ENCODE measurements at regions not wholly inside any gene's neighbourhood (a gene's known extent, or its start where the extent isn't known, plus 50 kb on each side); places are given as distances from the start of the nearest gene placed in this dataset.

DNA sequence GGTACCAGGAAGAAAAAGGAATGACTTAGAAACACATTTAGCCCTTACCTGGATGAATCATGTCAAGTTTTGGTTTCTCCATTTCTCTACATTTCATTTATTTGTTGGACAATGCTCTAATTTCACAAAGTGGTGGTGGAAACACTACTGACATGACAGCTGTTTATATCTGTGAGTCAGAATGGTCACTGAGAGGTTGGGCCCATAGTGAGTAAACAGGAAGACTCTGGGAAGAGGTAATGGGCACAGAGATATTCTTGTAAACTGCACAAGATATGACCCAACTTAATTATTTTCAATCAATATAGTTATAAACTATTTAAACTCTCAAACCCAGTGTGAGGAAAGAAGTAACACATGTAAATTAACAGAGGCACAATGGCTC, 176.3 kb upstream of the MEOX2 start:
- Histone ChIP-seq H3K4me3 (no peak overlapping the region), H2AFZ (no peak overlapping the region), H3F3A (replicated peaks; ENCODE audit: low read depth) (no peaks in the 10 kb centered on the region), H3K27me3 (ENCODE audit: insufficient read depth) (no peaks in the 10 kb centered on the region), H3K9me2 (ENCODE audit: insufficient read depth) (peaks cover 6% of the 10 kb centered on the region; the same call in 1 of the 2 replicates), H3K4me1 (ENCODE audit: insufficient read depth) (peaks cover 12% of the 10 kb centered on the region; the same call in 1 of the 2 replicates), H3K4me2 (no peak overlapping the region), H4K20me1 (replicated peaks; ENCODE audit: insufficient read depth) (no peaks in the 10 kb centered on the region), H3K79me2 (replicated peaks; ENCODE audit: insufficient read depth) (no peaks in the 10 kb centered on the region), H3K36me3 (ENCODE audit: insufficient read depth) (no peaks in the 10 kb centered on the region), H3K27ac (ENCODE audit: low read depth) (no peak overlapping the region)
- Mint-ChIP-seq H3K36me3 (ENCODE audit: low read depth) (no peaks in the 10 kb centered on the region), H3K27me3 (ENCODE audit: insufficient read depth, low read depth, poor library complexity) (no peaks in the 10 kb centered on the region), H3K4me1 (peaks cover 7% of the 10 kb centered on the region), H3K27ac (no peak overlapping the region), H3K9me3 (peaks cover 3% of the 10 kb centered on the region; the same call in 2 of the 3 replicates), H3K4me3 (no peak overlapping the region)
- ATAC-seq (no peak), DNase-seq (ENCODE audit: low spot score) (no peak)
- TF ChIP-seq STAT1 (IDR thresholded peaks at IDR 0.05; ENCODE audit: unreplicated experiment) (no peak), ZNF114 (CRISPR knock-in tag; IDR thresholded peaks at IDR 0.05) (no peak), ZNF331 (CRISPR knock-in tag; IDR thresholded peaks at IDR 0.05; ENCODE audit: low read depth) (no peak)
- TF ChIP-seq, protein P1, sequence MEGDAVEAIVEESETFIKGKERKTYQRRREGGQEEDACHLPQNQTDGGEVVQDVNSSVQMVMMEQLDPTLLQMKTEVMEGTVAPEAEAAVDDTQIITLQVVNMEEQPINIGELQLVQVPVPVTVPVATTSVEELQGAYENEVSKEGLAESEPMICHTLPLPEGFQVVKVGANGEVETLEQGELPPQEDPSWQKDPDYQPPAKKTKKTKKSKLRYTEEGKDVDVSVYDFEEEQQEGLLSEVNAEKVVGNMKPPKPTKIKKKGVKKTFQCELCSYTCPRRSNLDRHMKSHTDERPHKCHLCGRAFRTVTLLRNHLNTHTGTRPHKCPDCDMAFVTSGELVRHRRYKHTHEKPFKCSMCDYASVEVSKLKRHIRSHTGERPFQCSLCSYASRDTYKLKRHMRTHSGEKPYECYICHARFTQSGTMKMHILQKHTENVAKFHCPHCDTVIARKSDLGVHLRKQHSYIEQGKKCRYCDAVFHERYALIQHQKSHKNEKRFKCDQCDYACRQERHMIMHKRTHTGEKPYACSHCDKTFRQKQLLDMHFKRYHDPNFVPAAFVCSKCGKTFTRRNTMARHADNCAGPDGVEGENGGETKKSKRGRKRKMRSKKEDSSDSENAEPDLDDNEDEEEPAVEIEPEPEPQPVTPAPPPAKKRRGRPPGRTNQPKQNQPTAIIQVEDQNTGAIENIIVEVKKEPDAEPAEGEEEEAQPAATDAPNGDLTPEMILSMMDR (conservative IDR thresholded peaks at IDR 0.05; ENCODE audit: low read depth in 2 of 2), result no peak
- TF ChIP-seq, protein P2, sequence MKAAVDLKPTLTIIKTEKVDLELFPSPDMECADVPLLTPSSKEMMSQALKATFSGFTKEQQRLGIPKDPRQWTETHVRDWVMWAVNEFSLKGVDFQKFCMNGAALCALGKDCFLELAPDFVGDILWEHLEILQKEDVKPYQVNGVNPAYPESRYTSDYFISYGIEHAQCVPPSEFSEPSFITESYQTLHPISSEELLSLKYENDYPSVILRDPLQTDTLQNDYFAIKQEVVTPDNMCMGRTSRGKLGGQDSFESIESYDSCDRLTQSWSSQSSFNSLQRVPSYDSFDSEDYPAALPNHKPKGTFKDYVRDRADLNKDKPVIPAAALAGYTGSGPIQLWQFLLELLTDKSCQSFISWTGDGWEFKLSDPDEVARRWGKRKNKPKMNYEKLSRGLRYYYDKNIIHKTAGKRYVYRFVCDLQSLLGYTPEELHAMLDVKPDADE (IDR thresholded peaks at IDR 0.05), result no peak
- TF ChIP-seq, protein P3, sequence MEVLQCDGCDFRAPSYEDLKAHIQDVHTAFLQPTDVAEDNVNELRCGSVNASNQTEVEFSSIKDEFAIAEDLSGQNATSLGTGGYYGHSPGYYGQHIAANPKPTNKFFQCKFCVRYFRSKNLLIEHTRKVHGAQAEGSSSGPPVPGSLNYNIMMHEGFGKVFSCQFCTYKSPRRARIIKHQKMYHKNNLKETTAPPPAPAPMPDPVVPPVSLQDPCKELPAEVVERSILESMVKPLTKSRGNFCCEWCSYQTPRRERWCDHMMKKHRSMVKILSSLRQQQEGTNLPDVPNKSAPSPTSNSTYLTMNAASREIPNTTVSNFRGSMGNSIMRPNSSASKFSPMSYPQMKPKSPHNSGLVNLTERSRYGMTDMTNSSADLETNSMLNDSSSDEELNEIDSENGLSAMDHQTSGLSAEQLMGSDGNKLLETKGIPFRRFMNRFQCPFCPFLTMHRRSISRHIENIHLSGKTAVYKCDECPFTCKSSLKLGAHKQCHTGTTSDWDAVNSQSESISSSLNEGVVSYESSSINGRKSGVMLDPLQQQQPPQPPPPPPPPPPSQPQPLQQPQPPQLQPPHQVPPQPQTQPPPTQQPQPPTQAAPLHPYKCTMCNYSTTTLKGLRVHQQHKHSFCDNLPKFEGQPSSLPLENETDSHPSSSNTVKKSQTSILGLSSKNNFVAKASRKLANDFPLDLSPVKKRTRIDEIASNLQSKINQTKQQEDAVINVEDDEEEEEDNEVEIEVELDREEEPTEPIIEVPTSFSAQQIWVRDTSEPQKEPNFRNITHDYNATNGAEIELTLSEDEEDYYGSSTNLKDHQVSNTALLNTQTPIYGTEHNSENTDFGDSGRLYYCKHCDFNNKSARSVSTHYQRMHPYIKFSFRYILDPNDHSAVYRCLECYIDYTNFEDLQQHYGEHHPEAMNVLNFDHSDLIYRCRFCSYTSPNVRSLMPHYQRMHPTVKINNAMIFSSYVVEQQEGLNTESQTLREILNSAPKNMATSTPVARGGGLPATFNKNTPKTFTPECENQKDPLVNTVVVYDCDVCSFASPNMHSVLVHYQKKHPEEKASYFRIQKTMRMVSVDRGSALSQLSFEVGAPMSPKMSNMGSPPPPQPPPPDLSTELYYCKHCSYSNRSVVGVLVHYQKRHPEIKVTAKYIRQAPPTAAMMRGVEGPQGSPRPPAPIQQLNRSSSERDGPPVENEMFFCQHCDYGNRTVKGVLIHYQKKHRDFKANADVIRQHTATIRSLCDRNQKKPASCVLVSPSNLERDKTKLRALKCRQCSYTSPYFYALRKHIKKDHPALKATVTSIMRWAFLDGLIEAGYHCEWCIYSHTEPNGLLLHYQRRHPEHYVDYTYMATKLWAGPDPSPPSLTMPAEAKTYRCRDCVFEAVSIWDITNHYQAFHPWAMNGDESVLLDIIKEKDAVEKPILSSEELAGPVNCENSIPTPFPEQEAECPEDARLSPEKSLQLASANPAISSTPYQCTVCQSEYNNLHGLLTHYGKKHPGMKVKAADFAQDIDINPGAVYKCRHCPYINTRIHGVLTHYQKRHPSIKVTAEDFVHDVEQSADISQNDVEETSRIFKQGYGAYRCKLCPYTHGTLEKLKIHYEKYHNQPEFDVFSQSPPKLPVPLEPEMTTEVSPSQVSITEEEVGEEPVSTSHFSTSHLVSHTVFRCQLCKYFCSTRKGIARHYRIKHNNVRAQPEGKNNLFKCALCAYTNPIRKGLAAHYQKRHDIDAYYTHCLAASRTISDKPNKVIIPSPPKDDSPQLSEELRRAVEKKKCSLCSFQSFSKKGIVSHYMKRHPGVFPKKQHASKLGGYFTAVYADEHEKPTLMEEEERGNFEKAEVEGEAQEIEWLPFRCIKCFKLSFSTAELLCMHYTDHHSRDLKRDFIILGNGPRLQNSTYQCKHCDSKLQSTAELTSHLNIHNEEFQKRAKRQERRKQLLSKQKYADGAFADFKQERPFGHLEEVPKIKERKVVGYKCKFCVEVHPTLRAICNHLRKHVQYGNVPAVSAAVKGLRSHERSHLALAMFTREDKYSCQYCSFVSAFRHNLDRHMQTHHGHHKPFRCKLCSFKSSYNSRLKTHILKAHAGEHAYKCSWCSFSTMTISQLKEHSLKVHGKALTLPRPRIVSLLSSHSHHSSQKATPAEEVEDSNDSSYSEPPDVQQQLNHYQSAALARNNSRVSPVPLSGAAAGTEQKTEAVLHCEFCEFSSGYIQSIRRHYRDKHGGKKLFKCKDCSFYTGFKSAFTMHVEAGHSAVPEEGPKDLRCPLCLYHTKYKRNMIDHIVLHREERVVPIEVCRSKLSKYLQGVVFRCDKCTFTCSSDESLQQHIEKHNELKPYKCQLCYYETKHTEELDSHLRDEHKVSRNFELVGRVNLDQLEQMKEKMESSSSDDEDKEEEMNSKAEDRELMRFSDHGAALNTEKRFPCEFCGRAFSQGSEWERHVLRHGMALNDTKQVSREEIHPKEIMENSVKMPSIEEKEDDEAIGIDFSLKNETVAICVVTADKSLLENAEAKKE (CRISPR knock-in tag; IDR thresholded peaks at IDR 0.05), result no peak

All from GM23338 (cell line).